ENCODE measurements at regions not wholly inside any gene's neighbourhood (a gene's known extent, or its start where the extent isn't known, plus 50 kb on each side); places are given as distances from the start of the nearest gene placed in this dataset.

DNA sequence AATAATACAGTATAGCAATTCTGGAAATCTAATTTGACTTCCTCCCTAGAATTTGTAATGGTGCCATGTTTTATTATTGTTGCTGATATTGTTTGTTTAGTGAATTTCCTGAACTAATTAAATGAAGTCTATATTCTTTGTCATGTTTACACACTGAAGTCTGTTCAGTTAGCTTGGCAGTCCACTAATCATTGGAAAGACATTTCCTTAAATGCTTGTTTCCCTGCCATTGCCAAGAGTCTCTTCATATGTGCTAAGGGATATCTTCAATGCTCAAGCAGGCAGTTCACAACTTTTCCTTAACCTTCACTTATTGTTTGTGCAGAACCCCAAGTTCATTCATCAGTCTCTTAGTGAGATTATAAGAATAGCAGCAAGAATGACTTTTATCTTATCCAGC lies 755.3 kb downstream of the INHBA start:
- no peak for DNase-seq (ENCODE audit: low read depth in 1 of 2, low spot score in 2 of 2)
- Histone ChIP-seq H3K4me2 (ENCODE audit: insufficient read depth in 1 of 2, low read depth in 2 of 2, low read length in 2 of 2) (no peak overlapping the region), H3K23ac (ENCODE audit: insufficient read length) (no peak overlapping the region), H3K79me2 (ENCODE audit: control insufficient read depth in 1 of 2, insufficient read depth in 2 of 2, low read length in 2 of 2) (no peaks in the 10 kb centered on the region), H2BK5ac (ENCODE audit: low read depth, low read length) (no peak overlapping the region), H3K4me1 (replicated peaks in 1 of 4; ENCODE audit: control insufficient read depth in 3 of 4, insufficient read depth in 4 of 4, low read length in 3 of 4) (no peaks in the 10 kb centered on the region), H2BK15ac (ENCODE audit: low read length) (no peak overlapping the region), H2BK20ac (ENCODE audit: low read length) (no peak overlapping the region), H3K27me3 (replicated peaks in 1 of 4; ENCODE audit: control insufficient read depth in 3 of 4, extremely low read depth in 1 of 4, insufficient read depth in 3 of 4, low read length in 3 of 4) (no peaks in the 10 kb centered on the region), H2BK120ac (replicated peaks; ENCODE audit: low read depth, low read length) (no peak overlapping the region), H3K9me3 (ENCODE audit: insufficient read depth in 2 of 2, low read depth in 1 of 2, low read length in 1 of 2) (peaks cover 0 to 10% of the 10 kb centered on the region in 2 experiments; a peak in 1 of 4 replicates), H4K91ac (replicated peaks; ENCODE audit: insufficient read length, low read length) (no peak overlapping the region), H3K9ac (replicated peaks in 1 of 4; ENCODE audit: extremely low read depth in 1 of 4, low read depth in 3 of 4, low read length in 3 of 4) (no peak overlapping the region), H2BK12ac (ENCODE audit: low read depth, low read length) (no peak overlapping the region), H3K36me3 (ENCODE audit: control insufficient read depth in 2 of 4, insufficient read depth in 4 of 4, low read length in 3 of 4) (no peaks in the 10 kb centered on the region), H4K8ac (ENCODE audit: extremely low read depth, insufficient read depth, low read length) (no peak overlapping the region), H4K5ac (ENCODE audit: insufficient read length, low read depth, low read length) (no peak overlapping the region), H3K4ac (replicated peaks; ENCODE audit: insufficient read length, low read depth, low read length) (no peak overlapping the region), H3K14ac (ENCODE audit: insufficient read length) (no peak overlapping the region), H3K79me1 (ENCODE audit: low read depth, low read length) (no peaks in the 10 kb centered on the region), H3K27ac (ENCODE audit: low read depth, low read length) (no peak overlapping the region), H3K23me2 (ENCODE audit: low read depth, low read length) (no peaks in the 10 kb centered on the region), H3K4me3 (ENCODE audit: extremely low read depth in 1 of 4, insufficient read depth in 2 of 4, low read depth in 3 of 4, low read length in 4 of 4) (no peak overlapping the region), H3K56ac (replicated peaks; ENCODE audit: insufficient read length, low read depth, low read length) (no peak overlapping the region), H2AFZ (ENCODE audit: low read length) (no peak overlapping the region), H3K18ac (ENCODE audit: extremely low read depth, low read length) (no peak overlapping the region), H4K20me1 (replicated peaks in 1 of 2; ENCODE audit: control insufficient read depth in 1 of 2, insufficient read depth in 2 of 2, low read length in 2 of 2) (no peaks in the 10 kb centered on the region), H2AK5ac (ENCODE audit: low read depth, low read length) (no peak overlapping the region)
- ChIA-PET POLR2A (ENCODE audit: partially characterized antibody) (no interaction called here), CTCF (ENCODE audit: partially characterized antibody) (no interaction called here)
- FAIRE-seq, result no peak
- TF ChIP-seq SIN3A (conservative IDR thresholded peaks at IDR 0.05 in 1 of 2, IDR thresholded peaks at IDR 0.05 in 1 of 2; ENCODE audit: low read depth in 1 of 2, low read length in 2 of 2), result no peak
- no peak for TF ChIP-seq RFX5 (IDR thresholded peaks at IDR 0.05; ENCODE audit: borderline replicate concordance, low read depth, low read length)
- no peak for TF ChIP-seq MAFK (IDR thresholded peaks at IDR 0.05; ENCODE audit: low read depth, low read length)
- TF ChIP-seq CEBPB (IDR thresholded peaks at IDR 0.05; ENCODE audit: low read depth, low read length), result no peak
- no peak for TF ChIP-seq TAF1 (IDR thresholded peaks at IDR 0.05; ENCODE audit: low read depth, low read length)
- TF ChIP-seq ATF3 (IDR thresholded peaks at IDR 0.05; ENCODE audit: insufficient read depth, low read depth, low read length), result no peak
- TF ChIP-seq RNF2 (IDR thresholded peaks at IDR 0.05; ENCODE audit: borderline replicate concordance, low read depth, low read length, missing control alignments, poor library complexity, severe bottlenecking), result no peak
- no peak for TF ChIP-seq SRF (IDR thresholded peaks at IDR 0.05; ENCODE audit: low read depth, low read length)
- no peak for TF ChIP-seq NANOG (IDR thresholded peaks at IDR 0.05; ENCODE audit: insufficient read depth, low read depth, low read length, poor library complexity, severe bottlenecking)
- no peak for TF ChIP-seq TEAD4 (IDR thresholded peaks at IDR 0.05; ENCODE audit: low read depth, low read length)
- TF ChIP-seq SIX5 (IDR thresholded peaks at IDR 0.05; ENCODE audit: low read depth, low read length), result no peak
- no peak for TF ChIP-seq HDAC2 (IDR thresholded peaks at IDR 0.05; ENCODE audit: borderline replicate concordance in 1 of 2, low read depth in 2 of 2, low read length in 2 of 2)
- no peak for TF ChIP-seq POLR2AphosphoS5 (IDR thresholded peaks at IDR 0.05; ENCODE audit: low read depth, low read length)
- TF ChIP-seq SP2 (IDR thresholded peaks at IDR 0.05; ENCODE audit: low read length), result no peak
- TF ChIP-seq SUZ12 (IDR thresholded peaks at IDR 0.05; ENCODE audit: low read length), result no peak
- no peak for TF ChIP-seq ZNF274 (IDR thresholded peaks at IDR 0.05; ENCODE audit: borderline replicate concordance, extremely low read depth, low read length)
